ENCODE measurements at regions not wholly inside any gene's neighbourhood (a gene's known extent, or its start where the extent isn't known, plus 50 kb on each side); places are given as distances from the start of the nearest gene placed in this dataset.

- DNase-seq, result no peak
Observed at GRCh38 chr4:81921751-81922159, 450.0 kb upstream of the RASGEF1B start.

GRCh38 chr4:81919810-81920209 is 448.1 kb upstream of the RASGEF1B start:
- peak; percentile 14 for DNase-seq

- DNase-seq, result no peak
Observed at GRCh38 chr4:81919223-81919622, 447.5 kb upstream of the RASGEF1B start.

GRCh38 chr4:81915430-81915829 is 443.7 kb upstream of the RASGEF1B start:
- DNase-seq, result no peak

- no peak for DNase-seq
Observed at GRCh38 chr4:81914623-81915022, 442.9 kb upstream of the RASGEF1B start.

- peak; percentile 58 for DNase-seq
Observed at GRCh38 chr4:81913427-81913879, 441.7 kb upstream of the RASGEF1B start.

- DNase-seq, result no peak
Observed at GRCh38 chr4:81912376-81913030, 440.8 kb upstream of the RASGEF1B start.

GRCh38 chr4:81906905-81907304 is 435.2 kb upstream of the RASGEF1B start:
- DNase-seq, result no peak

- no peak for DNase-seq
Observed at GRCh38 chr4:81905971-81906370, 434.3 kb upstream of the RASGEF1B start.

- no peak for DNase-seq
Observed at GRCh38 chr4:81904121-81904520, 432.4 kb upstream of the RASGEF1B start.

- DNase-seq, result no peak
Observed at GRCh38 chr4:81903212-81903611, 431.5 kb upstream of the RASGEF1B start.

- no peak for DNase-seq
Observed at GRCh38 chr4:81898862-81899504, 427.3 kb upstream of the RASGEF1B start.

GRCh38 chr4:81896936-81897335 is 425.2 kb upstream of the RASGEF1B start:
- DNase-seq, result no peak

- DNase-seq, result no peak
Observed at GRCh38 chr4:81891005-81891996, 419.6 kb upstream of the RASGEF1B start.

- no peak for DNase-seq
Observed at GRCh38 chr4:81884986-81885385, 413.3 kb upstream of the RASGEF1B start.

- no peak for DNase-seq
Observed at GRCh38 chr4:81883530-81884450, 412.1 kb upstream of the RASGEF1B start.

GRCh38 chr4:81883004-81883403 is 411.3 kb upstream of the RASGEF1B start:
- no peak for DNase-seq

- no peak for DNase-seq
Observed at GRCh38 chr4:81881855-81882621, 410.3 kb upstream of the RASGEF1B start.

- no peak for DNase-seq
Observed at GRCh38 chr4:81876106-81876505, 404.4 kb upstream of the RASGEF1B start.

- no peak for DNase-seq
Observed at GRCh38 chr4:81874661-81875515, 403.2 kb upstream of the RASGEF1B start.

GRCh38 chr4:81870275-81870674 is 398.6 kb upstream of the RASGEF1B start:
- no peak for DNase-seq
